Left colon (tissue), 2 donors: ENCODE measurements at regions not wholly inside any gene's neighbourhood (a gene's known extent, or its start where the extent isn't known, plus 50 kb on each side); places are given as distances from the start of the nearest gene placed in this dataset.

Experiments
- ATAC-seq: fragments of 200-7000 bp; cut with Tn5 transposase; one replicate; pipeline ENCODE4 v1.9.1; 2020; ENCODE audit warnings: mild to moderate bottlenecking, moderate library complexity
- DNase-seq, 2 donors: peaks; one replicate each; pipeline ENCODE4 v3.0.0-alpha.2; 2020
- intact Hi-C, 2 donors: fragments of 100-400 bp; cut with DNase I in 1 of 2; cut with micrococcal nuclease in 1 of 2; formaldehyde crosslinking; loops; one replicate each; pipeline versions ENCODE4 v1.11.2 to v1.14.0; 2022; cut with DNase I, micrococcal nuclease
- donor health status: DM: no; HTN: no; CAD: no.
- donor health status: DM: yes; HTN: yes; CAD: no.

- ATAC-seq = no peak
These were observed 112.8 kb downstream of the SAMD5 start for GRCh38 chr6:147621263-147621662.

GRCh38 chr6:147621961-147622360 is 113.5 kb downstream of the SAMD5 start:
- no peak for DNase-seq
- intact Hi-C loops = no loop called here
- no peak for ATAC-seq

More at GRCh38 chr6:147621263-147621662, 112.8 kb downstream of the SAMD5 start:
- no peak for DNase-seq
- intact Hi-C loops = no loop called here

- ATAC-seq = no peak
- DNase-seq = no peak
- intact Hi-C loops = no loop called here
These were observed 116.5 kb downstream of the SAMD5 start for GRCh38 chr6:147624946-147625515.

- intact Hi-C loops = no loop called here
- ATAC-seq (no peak), DNase-seq (no peak)
These were observed 117.5 kb downstream of the SAMD5 start for GRCh38 chr6:147625946-147626345.

- no peak for DNase-seq
- ATAC-seq = no peak
- intact Hi-C loops = no loop called here
These were observed 118.9 kb downstream of the SAMD5 start for GRCh38 chr6:147627411-147627810.

GRCh38 chr6:147633191-147633590 is 124.7 kb downstream of the SAMD5 start:
- ATAC-seq (no peak), DNase-seq (no peak)
- intact Hi-C loops = no loop called here

- intact Hi-C loops = no loop called here
- ATAC-seq (no peak), DNase-seq (no peak)
These were observed 129.2 kb downstream of the SAMD5 start for GRCh38 chr6:147637620-147638195.

- intact Hi-C loops = no loop called here
- DNase-seq = no peak
- no peak for ATAC-seq
These were observed 130.8 kb downstream of the SAMD5 start for GRCh38 chr6:147639279-147639678.

- no peak for ATAC-seq
- intact Hi-C loops = no loop called here
- no peak for DNase-seq
These were observed 132.1 kb downstream of the SAMD5 start for GRCh38 chr6:147640606-147641005.

GRCh38 chr6:147641511-147641910 is 133.0 kb downstream of the SAMD5 start:
- intact Hi-C loops = no loop called here
- no peak for ATAC-seq

GRCh38 chr6:147642458-147642857 is 134.0 kb downstream of the SAMD5 start:
- intact Hi-C loops = no loop called here
- DNase-seq = no peak

More at GRCh38 chr6:147641511-147641910, 133.0 kb downstream of the SAMD5 start:
- no peak for DNase-seq

GRCh38 chr6:147643341-147644200 is 135.1 kb downstream of the SAMD5 start:
- no peak for ATAC-seq
- DNase-seq = no peak
- intact Hi-C loops = no loop called here

More at GRCh38 chr6:147642458-147642857, 134.0 kb downstream of the SAMD5 start:
- no peak for ATAC-seq

- DNase-seq = no peak
- intact Hi-C loops = no loop called here
- ATAC-seq = no peak
These were observed 140.4 kb downstream of the SAMD5 start for GRCh38 chr6:147648916-147649315.

- peak; percentile 74 for ATAC-seq
- intact Hi-C loops = no loop called here
- peak in 1 of 2 donors; percentile 14 for DNase-seq
These were observed 143.0 kb downstream of the SAMD5 start for GRCh38 chr6:147651249-147652063.

GRCh38 chr6:147653631-147654030 is 145.1 kb downstream of the SAMD5 start:
- DNase-seq (no peak), ATAC-seq (no peak)
- intact Hi-C loops = no loop called here

GRCh38 chr6:147654103-147654845 is 145.8 kb downstream of the SAMD5 start:
- intact Hi-C loops = no loop called here
- DNase-seq = no peak
- no peak for ATAC-seq

- intact Hi-C loops = no loop called here
- DNase-seq = no peak
- no peak for ATAC-seq
These were observed 152.1 kb downstream of the SAMD5 start for GRCh38 chr6:147660334-147661311.
